Coronary artery (tissue), 2 donors: ENCODE measurements at regions not wholly inside any gene's neighbourhood (a gene's known extent, or its start where the extent isn't known, plus 50 kb on each side); places are given as distances from the start of the nearest gene placed in this dataset.
"Not testable (repeated sequence)": the region's sequence is repeated elsewhere in the genome, so short reads cannot be mapped to it uniquely, and the experiment has no call there.

Experiments used
- DNase-seq: peaks from one replicate; pipeline ENCODE4 v3.0.0-alpha.2; 2017; ENCODE audit warnings: low spot score
- H3K27ac ChIP-seq, 2 donors: fragments of 200-600 bp; sonication (generic); one replicate each; pipeline ENCODE4 v1.5.1; 2016 to 2019
- H3K4me3 ChIP-seq: fragments of 200-600 bp; sonication (generic); 2 replicates; pipeline ENCODE4 v1.5.1; 2016; ENCODE audit warnings: mild to moderate bottlenecking, moderate library complexity
- TF ChIP-seq, protein P1 (sequence below): fragments of 200-600 bp; sonication (generic); IDR thresholded peaks from one replicate; pipeline ENCODE4 v1.5.1; 2019; ENCODE audit warnings: antibody characterized with exemption

DNA sequence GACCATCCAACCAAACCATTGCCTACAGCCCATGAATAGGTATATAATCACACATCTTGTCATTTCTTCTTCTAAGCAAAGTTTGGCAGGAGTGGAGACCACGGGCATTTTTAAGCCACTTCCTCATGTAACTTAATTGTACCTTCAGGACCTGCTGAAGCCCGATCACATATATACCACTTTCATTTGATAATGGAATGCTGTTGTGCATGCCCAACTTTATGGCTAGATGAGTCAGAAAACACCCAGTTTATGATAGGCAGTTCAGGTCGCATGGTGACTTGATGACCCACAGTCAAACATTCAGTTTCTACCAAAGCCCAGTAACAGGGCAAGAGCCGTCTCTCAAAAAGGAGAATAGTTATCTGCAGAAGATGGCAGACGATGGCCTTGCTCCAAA is 2295.0 kb upstream of the ACO1 start:
- TF ChIP-seq, protein P1, sequence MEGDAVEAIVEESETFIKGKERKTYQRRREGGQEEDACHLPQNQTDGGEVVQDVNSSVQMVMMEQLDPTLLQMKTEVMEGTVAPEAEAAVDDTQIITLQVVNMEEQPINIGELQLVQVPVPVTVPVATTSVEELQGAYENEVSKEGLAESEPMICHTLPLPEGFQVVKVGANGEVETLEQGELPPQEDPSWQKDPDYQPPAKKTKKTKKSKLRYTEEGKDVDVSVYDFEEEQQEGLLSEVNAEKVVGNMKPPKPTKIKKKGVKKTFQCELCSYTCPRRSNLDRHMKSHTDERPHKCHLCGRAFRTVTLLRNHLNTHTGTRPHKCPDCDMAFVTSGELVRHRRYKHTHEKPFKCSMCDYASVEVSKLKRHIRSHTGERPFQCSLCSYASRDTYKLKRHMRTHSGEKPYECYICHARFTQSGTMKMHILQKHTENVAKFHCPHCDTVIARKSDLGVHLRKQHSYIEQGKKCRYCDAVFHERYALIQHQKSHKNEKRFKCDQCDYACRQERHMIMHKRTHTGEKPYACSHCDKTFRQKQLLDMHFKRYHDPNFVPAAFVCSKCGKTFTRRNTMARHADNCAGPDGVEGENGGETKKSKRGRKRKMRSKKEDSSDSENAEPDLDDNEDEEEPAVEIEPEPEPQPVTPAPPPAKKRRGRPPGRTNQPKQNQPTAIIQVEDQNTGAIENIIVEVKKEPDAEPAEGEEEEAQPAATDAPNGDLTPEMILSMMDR: no peak
- no peak overlapping the region for H3K4me3 ChIP-seq
- no peak for DNase-seq
- H3K27ac ChIP-seq: no peak overlapping the region

DNA sequence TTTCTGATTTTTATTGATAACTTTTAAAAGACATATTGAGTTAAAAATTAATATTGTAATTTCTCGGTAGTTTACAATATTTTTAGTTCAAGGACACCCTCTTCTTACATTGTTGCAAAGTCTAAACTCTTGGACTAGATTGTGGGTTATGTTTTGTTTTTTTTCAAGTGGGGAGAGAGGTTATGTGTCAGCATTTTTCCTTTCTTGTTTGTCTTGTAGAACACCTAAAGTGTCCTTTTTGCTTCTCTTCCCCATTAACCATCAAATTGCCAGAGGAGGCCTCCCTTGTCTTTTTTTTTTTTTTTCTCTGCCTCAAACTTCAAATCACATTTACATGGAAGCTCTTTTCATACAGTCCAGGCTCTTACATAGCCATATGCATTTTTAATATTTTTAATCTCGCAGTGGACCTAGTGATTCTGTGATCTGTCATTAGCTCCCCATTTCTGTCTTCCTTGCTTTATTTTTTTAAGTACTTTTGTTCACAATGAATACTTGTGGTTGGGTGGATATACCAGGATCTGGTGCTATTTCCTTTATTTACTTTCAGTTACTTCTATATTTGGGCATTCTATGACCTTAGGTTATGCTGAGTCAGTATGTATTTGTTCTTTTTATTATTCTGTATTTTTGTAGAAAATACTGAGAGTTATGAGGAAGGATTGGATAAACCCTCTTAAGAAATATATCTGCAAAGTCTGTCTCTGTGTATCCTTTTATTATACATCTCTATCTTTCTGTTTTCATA is 2280.6 kb upstream of the ACO1 start:
- no peak for DNase-seq
- Histone ChIP-seq H3K4me3 (no peak overlapping the region), H3K27ac (no peak overlapping the region)
- TF ChIP-seq, protein P1: no peak

DNA sequence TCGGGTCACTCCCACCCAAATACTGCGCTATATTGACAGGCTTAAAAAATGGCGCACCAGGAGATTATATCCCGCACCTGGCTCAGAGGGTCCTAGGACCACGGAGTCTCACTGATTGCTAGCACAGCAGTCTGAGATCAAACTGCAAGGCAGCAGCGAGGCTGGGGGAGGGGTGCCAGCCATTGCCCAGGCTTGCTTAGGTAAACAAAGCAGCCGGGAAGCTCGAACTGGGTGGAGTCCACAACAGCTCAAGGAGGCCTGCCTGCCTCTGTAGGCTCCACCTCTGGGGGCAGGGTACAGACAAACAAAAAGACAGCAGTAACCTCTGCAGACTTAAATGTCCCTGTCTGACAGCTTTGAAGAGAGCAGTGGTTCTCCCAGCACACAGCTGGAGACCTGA is 2277.3 kb upstream of the ACO1 start:
- not testable (repeated sequence) for DNase-seq, H3K27ac ChIP-seq, H3K4me3 ChIP-seq

DNA sequence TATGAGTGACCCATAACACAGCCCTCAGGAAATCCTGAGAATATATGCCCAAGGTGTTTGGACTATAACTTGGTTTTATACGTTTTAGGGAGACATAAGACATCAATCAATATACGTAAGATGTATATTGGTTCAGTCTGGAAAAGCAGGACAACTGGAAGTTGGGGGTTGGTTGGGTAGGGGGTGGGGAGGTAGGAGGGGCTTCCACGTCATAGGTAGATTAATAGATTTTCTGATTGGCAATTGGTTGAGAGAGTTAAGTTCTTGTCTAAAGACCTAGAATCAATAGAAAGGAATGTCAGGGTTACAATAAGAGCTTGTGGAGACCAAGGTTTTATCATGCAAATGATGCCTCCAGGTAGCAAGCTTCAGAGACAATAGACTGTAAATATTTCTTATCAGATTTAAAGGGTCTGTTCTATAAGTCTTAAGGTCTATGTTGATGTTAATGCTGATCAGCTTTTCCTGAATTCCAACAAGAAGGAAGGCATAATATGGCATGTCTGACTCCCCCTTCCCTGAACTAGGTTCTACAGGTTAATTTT is 2267.7 kb upstream of the ACO1 start:
- Histone ChIP-seq H3K4me3 (no peak overlapping the region), H3K27ac (no peak overlapping the region)
- DNase-seq: no peak
- TF ChIP-seq, protein P1: no peak

DNA sequence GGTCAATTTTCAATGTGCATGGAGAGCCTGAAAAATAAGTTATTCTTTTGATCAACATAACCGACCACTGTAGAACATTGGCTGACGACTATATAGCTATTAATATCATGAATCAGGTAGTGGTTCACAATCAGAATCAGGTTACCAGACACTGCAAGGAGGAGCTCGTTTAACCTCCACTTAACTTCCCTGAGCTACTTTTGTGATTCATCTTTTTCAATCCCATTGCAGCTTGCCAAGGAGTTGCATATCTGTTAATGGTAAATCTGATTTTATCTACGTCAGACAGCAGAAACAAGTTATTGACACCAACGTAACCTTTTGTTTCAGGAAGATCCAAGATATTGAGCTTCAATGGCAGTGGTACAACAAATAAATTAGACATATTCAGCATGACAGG is 2263.8 kb upstream of the ACO1 start:
- no peak for DNase-seq
- no peak overlapping the region for H3K27ac ChIP-seq
- TF ChIP-seq, protein P1: no peak
- H3K4me3 ChIP-seq: no peak overlapping the region

DNA sequence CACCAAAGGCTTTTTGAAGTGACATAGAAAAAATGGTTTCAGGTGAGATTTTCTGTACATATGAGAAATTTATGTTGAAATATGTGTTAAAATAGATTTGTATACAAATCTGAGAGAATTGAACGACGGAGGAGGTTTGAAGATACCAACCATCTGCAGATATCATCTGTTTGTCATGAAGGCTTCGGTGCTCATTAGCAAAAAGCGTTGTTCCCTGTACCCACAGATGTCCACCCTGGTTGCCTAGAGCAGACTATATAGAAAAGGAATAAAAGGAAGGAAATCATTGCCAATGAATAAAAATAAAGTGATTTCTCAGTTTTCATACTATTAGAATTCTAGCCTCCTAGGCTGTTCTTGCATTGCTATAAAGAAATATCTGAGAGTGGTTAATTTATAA is 2262.8 kb upstream of the ACO1 start:
- DNase-seq: no peak
- Histone ChIP-seq H3K4me3 (no peak overlapping the region), H3K27ac (no peak overlapping the region)
- TF ChIP-seq, protein P1: no peak

DNA sequence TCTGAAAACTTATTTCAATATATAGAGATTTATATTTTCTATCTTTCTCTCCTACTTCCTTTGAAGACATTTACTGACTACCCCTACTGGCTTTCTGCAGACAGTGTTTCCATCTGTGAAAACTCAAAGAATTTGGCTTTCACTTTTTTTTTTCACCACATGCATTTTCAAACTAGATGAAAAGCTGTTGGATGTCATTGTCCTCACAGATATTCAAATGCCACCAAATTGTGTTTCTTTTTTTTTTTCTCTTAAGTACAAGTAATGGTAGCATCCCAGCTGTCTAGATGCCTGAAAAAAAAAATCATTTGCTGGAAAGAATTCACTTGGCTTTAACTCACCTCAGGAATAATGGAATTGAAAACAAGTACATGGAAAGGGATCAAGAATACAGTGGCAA is 2258.6 kb upstream of the ACO1 start:
- DNase-seq: no peak
- no peak overlapping the region for H3K27ac ChIP-seq
- TF ChIP-seq, protein P1: no peak
- no peak overlapping the region for H3K4me3 ChIP-seq
